ENCODE measurements at regions not wholly inside any gene's neighbourhood (a gene's known extent, or its start where the extent isn't known, plus 50 kb on each side); places are given as distances from the start of the nearest gene placed in this dataset.

- TF ChIP-seq TP53 (CRISPR knock-in tag; IDR thresholded peaks at IDR 0.05) (no peak), ZNF302 (CRISPR knock-in tag; IDR thresholded peaks at IDR 0.05) (no peak), MAFK (IDR thresholded peaks at IDR 0.05; ENCODE audit: partially characterized antibody) (no peak), TFCP2L1 (CRISPR knock-in tag; IDR thresholded peaks at IDR 0.05) (no peak), EP300 (IDR thresholded peaks at IDR 0.05) (no peak), HEYL (CRISPR knock-in tag; IDR thresholded peaks at IDR 0.05) (no peak), HOXB13 (CRISPR knock-in tag; IDR thresholded peaks at IDR 0.05; ENCODE audit: low read depth) (no peak), NR3C1 (IDR thresholded peaks at IDR 0.05) (no peak), HMGXB4 (CRISPR knock-in tag; IDR thresholded peaks at IDR 0.05; ENCODE audit: borderline replicate concordance) (no peak), MAZ (IDR thresholded peaks at IDR 0.05; ENCODE audit: borderline replicate concordance, low read depth, low read length) (no peak)
Observed at GRCh38 chr10:10787586-10787985, 230.1 kb upstream of the CELF2 start (continued).

GRCh38 chr10:10788761-10789160 is 228.9 kb upstream of the CELF2 start:
- DNase-seq (ENCODE audit: low read depth in 1 of 2, low spot score in 1 of 2) = no peak
- TF ChIP-seq NR3C1 (IDR thresholded peaks at IDR 0.05) (no peak), RARB (CRISPR knock-in tag; IDR thresholded peaks at IDR 0.05) (no peak), MAZ (IDR thresholded peaks at IDR 0.05; ENCODE audit: borderline replicate concordance, low read depth, low read length) (no peak), EHMT2 (IDR thresholded peaks at IDR 0.05; ENCODE audit: low read depth) (no peak), KDM5A (IDR thresholded peaks at IDR 0.05) (no peak), POLR2AphosphoS2 (conservative IDR thresholded peaks at IDR 0.05; ENCODE audit: low read length) (no peak), ELK1 (IDR thresholded peaks at IDR 0.05; ENCODE audit: low read depth, low read length) (no peak), HMGXB4 (CRISPR knock-in tag; IDR thresholded peaks at IDR 0.05; ENCODE audit: borderline replicate concordance) (no peak), TFCP2L1 (CRISPR knock-in tag; IDR thresholded peaks at IDR 0.05) (no peak)
- Histone ChIP-seq H3K9me3 (no peaks in the 10 kb centered on the region), H3K4me3 (no peak overlapping the region), H3K4me1 (no peaks in the 10 kb centered on the region), H3K4me2 (no peak overlapping the region), H3K27ac (no peak overlapping the region)
- ChIA-PET POLR2A (no interaction called here), CTCF (no interaction called here)
- WGBS (ENCODE audit: missing lambda C conversion rate) = 52% methylated on average over 4 of the region's 4 CpGs
- no peak for ATAC-seq
- FAIRE-seq = no peak

GRCh38 chr10:10791869-10792268 is 225.8 kb upstream of the CELF2 start:
- DNase-seq (ENCODE audit: low read depth in 1 of 2, low spot score in 1 of 2) (no peak), ATAC-seq (no peak), FAIRE-seq (no peak)
- H3K4me2 ChIP-seq = no peak overlapping the region
- whole genome bisulfite sequencing (ENCODE audit: missing lambda C conversion rate) = 12% methylated on average over 3 of the region's 3 CpGs
- no peak overlapping the region for H3K4me3 ChIP-seq
- ChIA-PET POLR2A (no interaction called here), CTCF (no interaction called here)
- TF ChIP-seq RFX5 (IDR thresholded peaks at IDR 0.05) (no peak), RNF2 (IDR thresholded peaks at IDR 0.05; ENCODE audit: borderline replicate concordance, low read depth) (no peak), CHD4 (IDR thresholded peaks at IDR 0.05; ENCODE audit: borderline replicate concordance) (no peak), HOXB5 (CRISPR knock-in tag; IDR thresholded peaks at IDR 0.05) (no peak), POLR2A (IDR thresholded peaks at IDR 0.05; ENCODE audit: low read length) (no peak), FOXS1 (CRISPR knock-in tag; IDR thresholded peaks at IDR 0.05) (no peak), ZC3H11A (IDR thresholded peaks at IDR 0.05) (no peak), JUNB (IDR thresholded peaks at IDR 0.05) (no peak)
- H3K9me3 ChIP-seq = no peaks in the 10 kb centered on the region
- no peak overlapping the region for H3K27ac ChIP-seq
- no peaks in the 10 kb centered on the region for H3K4me1 ChIP-seq
